ENCODE measurements at regions not wholly inside any gene's neighbourhood (a gene's known extent, or its start where the extent isn't known, plus 50 kb on each side); places are given as distances from the start of the nearest gene placed in this dataset.

GRCh38 chr2:129641371-129641770, 338.1 kb upstream of the RAB6C start:
- DNase-seq (ENCODE audit: low read depth, low spot score): no peak
- CTCF ChIA-PET: no interaction called here
- POLR2A ChIA-PET: no interaction called here
- TF ChIP-seq CTCF (IDR thresholded peaks at IDR 0.05; ENCODE audit: low read depth, low read length): no peak
- no peak overlapping the region for H3K4me3 ChIP-seq (ENCODE audit: low read depth, low read length)
- H3K27me3 ChIP-seq (ENCODE audit: control insufficient read depth, insufficient read depth, low read length): no peaks in the 10 kb centered on the region
- peaks cover 32% of the 10 kb centered on the region for H3K9me3 ChIP-seq (ENCODE audit: control insufficient read depth, insufficient read depth, low read length)
- H3K27ac ChIP-seq (ENCODE audit: low read depth, low read length): no peak overlapping the region

- no peak for TF ChIP-seq CTCF (IDR thresholded peaks at IDR 0.05; ENCODE audit: low read depth, low read length)
Observed at GRCh38 chr2:129642526-129643043, 336.9 kb upstream of the RAB6C start.

GRCh38 chr2:129645335-129645734, 334.1 kb upstream of the RAB6C start:
- no peak for TF ChIP-seq CTCF (IDR thresholded peaks at IDR 0.05; ENCODE audit: low read depth, low read length)
- DNase-seq (ENCODE audit: low read depth, low spot score): no peak
- Histone ChIP-seq H3K4me3 (ENCODE audit: low read depth, low read length) (no peak overlapping the region), H3K27me3 (ENCODE audit: control insufficient read depth, insufficient read depth, low read length) (no peaks in the 10 kb centered on the region), H3K9me3 (ENCODE audit: control insufficient read depth, insufficient read depth, low read length) (peaks cover 33% of the 10 kb centered on the region), H3K27ac (ENCODE audit: low read depth, low read length) (no peak overlapping the region)
- ChIA-PET CTCF (no interaction called here), POLR2A (no interaction called here)

More at GRCh38 chr2:129642526-129643043, 336.9 kb upstream of the RAB6C start:
- ChIA-PET CTCF (no interaction called here), POLR2A (no interaction called here)
- no peak for DNase-seq (ENCODE audit: low read depth, low spot score)
- Histone ChIP-seq H3K27ac (ENCODE audit: low read depth, low read length) (no peak overlapping the region), H3K9me3 (ENCODE audit: control insufficient read depth, insufficient read depth, low read length) (peaks cover 33% of the 10 kb centered on the region), H3K27me3 (ENCODE audit: control insufficient read depth, insufficient read depth, low read length) (no peaks in the 10 kb centered on the region), H3K4me3 (ENCODE audit: low read depth, low read length) (no peak overlapping the region)

- no peak overlapping the region for H3K27ac ChIP-seq (ENCODE audit: low read depth, low read length)
- CTCF ChIA-PET: no interaction called here
- no peak overlapping the region for H3K4me3 ChIP-seq (ENCODE audit: low read depth, low read length)
- no peak for DNase-seq (ENCODE audit: low read depth, low spot score)
- no peaks in the 10 kb centered on the region for H3K27me3 ChIP-seq (ENCODE audit: control insufficient read depth, insufficient read depth, low read length)
- no peak for TF ChIP-seq CTCF (IDR thresholded peaks at IDR 0.05; ENCODE audit: low read depth, low read length)
- POLR2A ChIA-PET: no interaction called here
- H3K9me3 ChIP-seq (ENCODE audit: control insufficient read depth, insufficient read depth, low read length): peaks cover 34% of the 10 kb centered on the region
Observed at GRCh38 chr2:129646107-129646506, 333.4 kb upstream of the RAB6C start.

- H3K4me3 ChIP-seq (ENCODE audit: low read depth, low read length): no peak overlapping the region
- H3K27ac ChIP-seq (ENCODE audit: low read depth, low read length): no peak overlapping the region
- ChIA-PET POLR2A (no interaction called here), CTCF (no interaction called here)
- H3K9me3 ChIP-seq (ENCODE audit: control insufficient read depth, insufficient read depth, low read length): peaks cover 28% of the 10 kb centered on the region
- DNase-seq (ENCODE audit: low read depth, low spot score): no peak
- H3K27me3 ChIP-seq (ENCODE audit: control insufficient read depth, insufficient read depth, low read length): no peaks in the 10 kb centered on the region
- TF ChIP-seq CTCF (IDR thresholded peaks at IDR 0.05; ENCODE audit: low read depth, low read length): no peak
Observed at GRCh38 chr2:129653246-129653645, 326.2 kb upstream of the RAB6C start.

Data from AG04450 (cell line).